HepG2 (cell line): ENCODE measurements at regions not wholly inside any gene's neighbourhood (a gene's known extent, or its start where the extent isn't known, plus 50 kb on each side); places are given as distances from the start of the nearest gene placed in this dataset.

Experiments
- ATAC-seq: fragments of 200-7000 bp; cut with Tn5 transposase; 3 replicates; pipeline ENCODE4 v1.9.1; 2020; ENCODE audit warnings: mild to moderate bottlenecking, moderate library complexity
- BruUV-seq: library from RNA; stranded (reverse); fragments of 400-500 nt; replicated peaks from 2 replicates; lab custom pipeline; 2021; lab: Mats Ljungman, UMichigan
- CTCF ChIA-PET: fragments of 300-600 bp; formaldehyde crosslinking; extraction: SDS; loops from one replicate; lab custom pipeline; 2021; ENCODE audit warnings: low total read pairs, inconsistent platforms, low intra/inter-chr PET ratio; lab: Yijun Ruan, JAX
- POLR2A ChIA-PET: fragments of 350-600 bp; sonication (Branson Sonifier 250); formaldehyde crosslinking; loops from one replicate; lab custom pipeline; 2020; ENCODE audit warnings: antibody characterized with exemption, inconsistent platforms; lab: Yijun Ruan, JAX
- DNase-seq: peaks from one replicate; pipeline ENCODE4 v3.0.0-alpha.2; 2015; ENCODE audit warnings: low spot score
- FAIRE-seq: peaks from 3 replicates; lab custom pipeline; 2011; peaks lifted over from hg19 to GRCh38; lab: Jason Lieb, UNC
- H2AFZ ChIP-seq: one replicate; pipeline ENCODE4 v1.6.1; 2011; ENCODE audit warnings: low read length, inconsistent platforms
- H3K27ac ChIP-seq: fragments of 300-600 bp; 3 replicates; pipeline ENCODE4 v1.8.0; 2011; ENCODE audit warnings: mixed run types, mild to moderate bottlenecking, mixed read lengths, low read length, inconsistent platforms; ENCODE audit not compliant: insufficient read depth; ENCODE audit errors: extremely low read length
- H3K27me3 ChIP-seq, 2 experiments: fragments of 200-600 bp in 1 of 2; 2 replicates in 1 of 2; 3 replicates in 1 of 2; pipeline versions ENCODE4 v1.6.0 to v1.8.0; 2011; ENCODE audit warnings: low read length in 2 of 2, mild to moderate bottlenecking in 2 of 2, moderate library complexity in 2 of 2, inconsistent platforms in 1 of 2; ENCODE audit not compliant: insufficient read depth in 2 of 2, control insufficient read depth in 1 of 2
- H3K36me3 ChIP-seq, 2 experiments: fragments of 200-600 bp in 1 of 2; replicated peaks in 1 of 2; 2 replicates in 1 of 2; 3 replicates in 1 of 2; pipeline versions ENCODE4 v1.5.1 to v1.8.0; 2011; ENCODE audit warnings: low read length in 2 of 2, inconsistent platforms in 1 of 2; ENCODE audit not compliant: insufficient read depth in 2 of 2, control insufficient read depth in 1 of 2
- H3K4me1 ChIP-seq: 2 replicates; pipeline ENCODE4 v1.5.1; 2012; ENCODE audit warnings: low read length, inconsistent platforms; ENCODE audit not compliant: insufficient read depth
- H3K4me2 ChIP-seq: 2 replicates; pipeline ENCODE4 v1.6.0; 2011; ENCODE audit warnings: low read depth, low read length, inconsistent platforms
- H3K4me3 ChIP-seq, 3 experiments: fragments of 200-600 bp in 1 of 3; sonication (generic), shearing (Covaris generic) in 1 of 3; replicated peaks in 1 of 3; 2 replicates each; pipeline ENCODE4 v1.5.1; 2011 to 2016; ENCODE audit warnings: low read length in 3 of 3, inconsistent platforms in 2 of 3, low read depth in 2 of 3, mild to moderate bottlenecking in 2 of 3, control low read depth in 1 of 3, mixed read lengths in 1 of 3; ENCODE audit not compliant: insufficient read depth in 1 of 3
- H3K79me2 ChIP-seq: one replicate; pipeline ENCODE4 v1.6.1; 2011; ENCODE audit warnings: low read length, inconsistent platforms; ENCODE audit not compliant: insufficient read depth
- H3K9ac ChIP-seq: 2 replicates; pipeline ENCODE4 v1.6.0; 2011; ENCODE audit warnings: mild to moderate bottlenecking, low read depth, low read length, inconsistent platforms; ENCODE audit not compliant: insufficient read depth
- H3K9me3 ChIP-seq: 2 replicates; pipeline ENCODE4 v1.5.1; 2012; ENCODE audit warnings: mild to moderate bottlenecking, low read length
- H4K20me1 ChIP-seq: 2 replicates; pipeline ENCODE4 v1.6.0; 2011; ENCODE audit warnings: inconsistent platforms, mild to moderate bottlenecking, low read length, moderate library complexity; ENCODE audit not compliant: insufficient read depth
- ELF3 ChIP-seq: IDR thresholded peaks from 2 replicates; pipeline ENCODE4 v1.6.1; 2016; ENCODE audit warnings: missing genetic modification reagents, missing compliant biosample characterization
- NR3C1 ChIP-seq: sonication (generic); formaldehyde crosslinking; IDR thresholded peaks from 2 replicates; pipeline ENCODE4 v1.4.0; 2020; ENCODE audit warnings: missing genetic modification reagents
- PHF5A ChIP-seq: IDR thresholded peaks from one replicate; pipeline ENCODE4 v1.6.1; 2018; ENCODE audit warnings: low read depth, missing genetic modification reagents; ENCODE audit not compliant: unreplicated experiment
- RBAK ChIP-seq: sonication (generic); formaldehyde crosslinking; IDR thresholded peaks from 2 replicates; pipeline ENCODE4 v1.5.1; 2020; ENCODE audit warnings: mild to moderate bottlenecking, missing genetic modification reagents
- SYNCRIP ChIP-seq: fragments of 200-400 bp; formaldehyde crosslinking; IDR thresholded peaks from 2 replicates; pipeline ENCODE4 v1.6.1; 2018; ENCODE audit warnings: mild to moderate bottlenecking, low read depth, low read length; ENCODE audit not compliant: insufficient read depth
- ZBTB39 ChIP-seq: sonication (generic); formaldehyde crosslinking; IDR thresholded peaks from 2 replicates; pipeline ENCODE4 v1.5.0; 2020; ENCODE audit warnings: missing genetic modification reagents
- ZNF383 ChIP-seq: sonication (generic); formaldehyde crosslinking; IDR thresholded peaks from 2 replicates; pipeline ENCODE4 v1.4.0; 2020; ENCODE audit warnings: missing genetic modification reagents, mild to moderate bottlenecking, borderline replicate concordance
- ZNF788 ChIP-seq: sonication (generic); formaldehyde crosslinking; IDR thresholded peaks from 2 replicates; pipeline ENCODE4 v1.5.0; 2020; ENCODE audit warnings: mild to moderate bottlenecking, missing genetic modification reagents, borderline replicate concordance
- ZSCAN12 ChIP-seq: sonication (generic); formaldehyde crosslinking; IDR thresholded peaks from 2 replicates; pipeline ENCODE4 v1.9.0; 2021; ENCODE audit warnings: mild to moderate bottlenecking, missing genetic modification reagents
- ZSCAN22 ChIP-seq: sonication (generic); formaldehyde crosslinking; IDR thresholded peaks from 2 replicates; pipeline ENCODE4 v1.4.0; 2020; ENCODE audit warnings: mild to moderate bottlenecking, missing genetic modification reagents
- WGBS: methylation state at CpG from one replicate; pipeline ENCODE4 v1.1.6; 2017; ENCODE audit warnings: low lambda C conversion rate; 5-methylcytosine and 5-hydroxymethylcytosine counted together
- in situ Hi-C: cut with HindIII; loops from 2 replicates; pipeline ENCODE4 v1.10.0; 2017; ENCODE audit warnings: low pct_unique_long_range_greater_than_20kb; ENCODE audit not compliant: extremely low pct_ligation_motif_present
- intact Hi-C: fragments of 100-400 bp; cut with micrococcal nuclease; formaldehyde crosslinking; loops from one replicate; pipeline ENCODE4 v1.10.0; 2022; ENCODE audit not compliant: unreplicated experiment
- TF ChIP-seq, protein P1 (sequence below): sonication (generic); formaldehyde crosslinking; IDR thresholded peaks from 2 replicates; pipeline ENCODE4 v1.4.0; 2020; ENCODE audit warnings: mild to moderate bottlenecking, missing genetic modification reagents

- DNase-seq = no peak
- FAIRE-seq = no peak
- no peak for ATAC-seq
- Histone ChIP-seq H3K9me3 (no peaks in the 10 kb centered on the region), H3K4me1 (0 out of 2 replicates have a peak, but pooled peaks cover 4% of the 10 kb centered on the region), H2AFZ (no peak overlapping the region)
- POLR2A ChIA-PET = no interaction called here
- no peak for TF ChIP-seq RBAK (CRISPR knock-in tag)
- no peak for TF ChIP-seq ZSCAN12 (CRISPR knock-in tag)
- no peak for TF ChIP-seq ZNF383 (CRISPR knock-in tag)
- TF ChIP-seq PHF5A (CRISPR knock-in tag) = no peak
- TF ChIP-seq ZSCAN22 (CRISPR knock-in tag) = no peak
- TF ChIP-seq, protein P1, sequence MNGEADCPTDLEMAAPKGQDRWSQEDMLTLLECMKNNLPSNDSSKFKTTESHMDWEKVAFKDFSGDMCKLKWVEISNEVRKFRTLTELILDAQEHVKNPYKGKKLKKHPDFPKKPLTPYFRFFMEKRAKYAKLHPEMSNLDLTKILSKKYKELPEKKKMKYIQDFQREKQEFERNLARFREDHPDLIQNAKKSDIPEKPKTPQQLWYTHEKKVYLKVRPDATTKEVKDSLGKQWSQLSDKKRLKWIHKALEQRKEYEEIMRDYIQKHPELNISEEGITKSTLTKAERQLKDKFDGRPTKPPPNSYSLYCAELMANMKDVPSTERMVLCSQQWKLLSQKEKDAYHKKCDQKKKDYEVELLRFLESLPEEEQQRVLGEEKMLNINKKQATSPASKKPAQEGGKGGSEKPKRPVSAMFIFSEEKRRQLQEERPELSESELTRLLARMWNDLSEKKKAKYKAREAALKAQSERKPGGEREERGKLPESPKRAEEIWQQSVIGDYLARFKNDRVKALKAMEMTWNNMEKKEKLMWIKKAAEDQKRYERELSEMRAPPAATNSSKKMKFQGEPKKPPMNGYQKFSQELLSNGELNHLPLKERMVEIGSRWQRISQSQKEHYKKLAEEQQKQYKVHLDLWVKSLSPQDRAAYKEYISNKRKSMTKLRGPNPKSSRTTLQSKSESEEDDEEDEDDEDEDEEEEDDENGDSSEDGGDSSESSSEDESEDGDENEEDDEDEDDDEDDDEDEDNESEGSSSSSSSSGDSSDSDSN (CRISPR knock-in tag) = no peak
- TF ChIP-seq ZBTB39 (CRISPR knock-in tag) = no peak
- TF ChIP-seq ZNF788 (CRISPR knock-in tag) = no peak
- no peak for TF ChIP-seq SYNCRIP
- no peak for TF ChIP-seq NR3C1 (CRISPR knock-in tag)
- no peak for TF ChIP-seq ELF3
- TF ChIP-seq, all 625 proteins: peak for 0
- Histone ChIP-seq H3K79me2 (no peaks in the 10 kb centered on the region), H3K9ac (no peak overlapping the region), H3K4me3 (no peak overlapping the region), H3K36me3 (no peaks in the 10 kb centered on the region), H3K27ac (no peak overlapping the region), H3K4me2 (no peak overlapping the region), H4K20me1 (no peaks in the 10 kb centered on the region), H3K27me3 (no peaks in the 10 kb centered on the region)
- 46% methylated on average over 2 of the region's 2 CpGs for WGBS
- intact Hi-C loops = no loop called here
- CTCF ChIA-PET = no interaction called here
- in situ Hi-C loops = no loop called here
- BruUV-seq = no TSS peak
Measured at GRCh38 chr10:111203615-111204014, 126.8 kb downstream of the ADRA2A start.
